ENCODE measurements at regions not wholly inside any gene's neighbourhood (a gene's known extent, or its start where the extent isn't known, plus 50 kb on each side); places are given as distances from the start of the nearest gene placed in this dataset.

GRCh38 chr16:86087896-86088230 lies 188.9 kb downstream of the IRF8 start:
- TF ChIP-seq, protein P1, sequence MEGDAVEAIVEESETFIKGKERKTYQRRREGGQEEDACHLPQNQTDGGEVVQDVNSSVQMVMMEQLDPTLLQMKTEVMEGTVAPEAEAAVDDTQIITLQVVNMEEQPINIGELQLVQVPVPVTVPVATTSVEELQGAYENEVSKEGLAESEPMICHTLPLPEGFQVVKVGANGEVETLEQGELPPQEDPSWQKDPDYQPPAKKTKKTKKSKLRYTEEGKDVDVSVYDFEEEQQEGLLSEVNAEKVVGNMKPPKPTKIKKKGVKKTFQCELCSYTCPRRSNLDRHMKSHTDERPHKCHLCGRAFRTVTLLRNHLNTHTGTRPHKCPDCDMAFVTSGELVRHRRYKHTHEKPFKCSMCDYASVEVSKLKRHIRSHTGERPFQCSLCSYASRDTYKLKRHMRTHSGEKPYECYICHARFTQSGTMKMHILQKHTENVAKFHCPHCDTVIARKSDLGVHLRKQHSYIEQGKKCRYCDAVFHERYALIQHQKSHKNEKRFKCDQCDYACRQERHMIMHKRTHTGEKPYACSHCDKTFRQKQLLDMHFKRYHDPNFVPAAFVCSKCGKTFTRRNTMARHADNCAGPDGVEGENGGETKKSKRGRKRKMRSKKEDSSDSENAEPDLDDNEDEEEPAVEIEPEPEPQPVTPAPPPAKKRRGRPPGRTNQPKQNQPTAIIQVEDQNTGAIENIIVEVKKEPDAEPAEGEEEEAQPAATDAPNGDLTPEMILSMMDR (IDR thresholded peaks at IDR 0.05), result no peak
- peaks cover 0 to 51% of the 10 kb centered on the region in 2 donors for H3K27me3 ChIP-seq
- H3K27ac ChIP-seq, result no peak overlapping the region
- intact Hi-C loops (cut with DNase I; ENCODE audit: low total_unique reads), result no loop called here
- no peak overlapping the region for H3K4me3 ChIP-seq
- H3K4me1 ChIP-seq, result no peaks in the 10 kb centered on the region
- DNase-seq, result peak in 1 of 2 donors; percentile 55
- no peaks in the 10 kb centered on the region for H3K9me3 ChIP-seq
- no peaks in the 10 kb centered on the region for H3K36me3 ChIP-seq

- Histone ChIP-seq H3K36me3 (no peaks in the 10 kb centered on the region), H3K9me3 (no peaks in the 10 kb centered on the region), H3K4me3 (no peak overlapping the region), H3K27me3 (peaks cover 0 to 47% of the 10 kb centered on the region in 2 donors), H3K4me1 (no peaks in the 10 kb centered on the region), H3K27ac (no peak overlapping the region)
- TF ChIP-seq, protein P1 (IDR thresholded peaks at IDR 0.05), result no peak
- DNase-seq, result peak in 1 of 2 donors; percentile 0
- intact Hi-C loops (cut with DNase I; ENCODE audit: low total_unique reads), result no loop called here
Observed at GRCh38 chr16:86088287-86088686, 189.3 kb downstream of the IRF8 start.

DNA sequence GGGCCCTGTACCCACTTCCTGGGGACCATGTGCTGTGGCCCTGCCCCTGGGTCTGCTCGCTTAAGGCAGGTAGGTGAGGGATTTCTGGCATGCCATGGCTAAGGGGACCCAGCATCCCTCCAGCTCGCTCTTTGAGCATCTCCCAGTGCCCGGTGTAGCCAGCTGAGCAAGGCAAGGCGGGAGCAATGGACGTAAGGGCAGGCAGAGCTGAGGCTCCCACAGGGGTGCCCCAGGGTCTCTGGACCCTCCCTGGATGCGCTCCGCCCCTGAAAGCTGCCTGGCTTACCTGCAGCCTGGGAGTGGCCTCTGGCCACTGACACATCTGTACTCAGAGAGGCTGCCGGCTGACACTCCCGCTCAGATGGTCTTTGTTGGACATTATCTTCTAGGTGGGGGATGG lies 189.9 kb downstream of the IRF8 start:
- intact Hi-C loops (cut with DNase I; ENCODE audit: low total_unique reads), result no loop called here
- DNase-seq, result peak in 1 of 2 donors; percentile 29
- TF ChIP-seq, protein P1 (IDR thresholded peaks at IDR 0.05), result no peak

DNA sequence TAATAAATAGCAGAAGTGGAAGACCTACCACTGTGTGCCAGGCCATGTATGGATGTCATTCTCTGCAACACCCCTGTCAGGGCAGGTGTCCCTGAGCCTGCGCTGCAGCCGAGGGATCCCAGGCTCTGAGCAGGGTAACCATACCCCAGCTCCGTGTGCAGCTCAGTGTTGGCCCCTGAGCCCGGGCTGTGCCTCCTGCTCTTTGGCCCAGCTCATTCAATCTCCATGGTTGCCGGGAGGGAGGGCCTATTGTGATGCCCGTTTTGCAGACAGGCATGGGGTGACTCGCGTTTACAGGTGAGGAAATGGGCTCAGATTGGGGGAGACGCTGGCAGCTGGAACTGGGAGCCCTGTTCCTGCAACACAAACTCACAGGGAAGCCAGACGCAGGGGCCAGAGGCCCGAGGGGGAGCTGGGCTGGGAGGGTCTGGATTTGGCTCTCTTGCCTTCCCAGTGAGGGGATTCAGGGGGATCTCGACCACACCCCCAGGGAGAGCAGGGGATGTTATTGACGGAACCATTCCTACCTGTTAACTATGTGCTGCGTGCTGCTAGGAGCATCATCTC lies 190.5 kb downstream of the IRF8 start:
- no peak overlapping the region for H3K27ac ChIP-seq
- intact Hi-C loops (cut with DNase I; ENCODE audit: low total_unique reads), result no loop called here
- TF ChIP-seq, protein P1 (IDR thresholded peaks at IDR 0.05), result no peak
- peaks cover 0 to 36% of the 10 kb centered on the region in 2 donors for H3K27me3 ChIP-seq
- peak in 1 of 2 donors; percentile 44 for DNase-seq
- H3K4me1 ChIP-seq, result no peaks in the 10 kb centered on the region
- H3K9me3 ChIP-seq, result no peaks in the 10 kb centered on the region
- no peaks in the 10 kb centered on the region for H3K36me3 ChIP-seq
- H3K4me3 ChIP-seq, result no peak overlapping the region

More for the DNA sequence above, 189.9 kb downstream of the IRF8 start:
- Histone ChIP-seq H3K4me1 (no peaks in the 10 kb centered on the region), H3K4me3 (no peak overlapping the region), H3K27me3 (peaks cover 0 to 42% of the 10 kb centered on the region in 2 donors), H3K9me3 (no peaks in the 10 kb centered on the region), H3K27ac (no peak overlapping the region), H3K36me3 (no peaks in the 10 kb centered on the region)

- H3K4me1 ChIP-seq, result no peaks in the 10 kb centered on the region
- no peaks in the 10 kb centered on the region for H3K36me3 ChIP-seq
- H3K27ac ChIP-seq, result no peak overlapping the region
- peaks cover 0 to 30% of the 10 kb centered on the region in 2 donors for H3K27me3 ChIP-seq
- TF ChIP-seq, protein P1 (IDR thresholded peaks at IDR 0.05), result no peak
- no peaks in the 10 kb centered on the region for H3K9me3 ChIP-seq
- DNase-seq, result peak in 1 of 2 donors; percentile 35
- intact Hi-C loops (cut with DNase I; ENCODE audit: low total_unique reads), result no loop called here
- no peak overlapping the region for H3K4me3 ChIP-seq
Observed at GRCh38 chr16:86089991-86090390, 191.0 kb downstream of the IRF8 start.
